Gastroesophageal sphincter (tissue), 4 donors: ENCODE measurements at regions not wholly inside any gene's neighbourhood (a gene's known extent, or its start where the extent isn't known, plus 50 kb on each side); places are given as distances from the start of the nearest gene placed in this dataset.

Source experiments
- ATAC-seq: fragments of 150-250 bp; one replicate; pipeline ENCODE4 v1.9.1; 2016; ENCODE audit warnings: mild to moderate bottlenecking, moderate library complexity
- H3K27ac ChIP-seq, 4 donors: fragments of 200-600 bp; sonication (generic) in 3 of 4; 1 replicate in 3 of 4; 2 replicates in 1 of 4; pipeline ENCODE4 v1.5.1; 2016 to 2019
- H3K27me3 ChIP-seq: fragments of 200-600 bp; sonication (generic); one replicate; pipeline ENCODE4 v1.5.1; 2019
- H3K36me3 ChIP-seq, 2 donors: fragments of 200-600 bp; sonication (generic); one replicate each; pipeline ENCODE4 v1.5.1; 2019; ENCODE audit warnings: control low read depth in 1 of 2
- H3K4me1 ChIP-seq, 3 donors: fragments of 200-600 bp; sonication (generic); 1 replicate in 2 of 3; 2 replicates in 1 of 3; pipeline ENCODE4 v1.5.1; 2016 to 2019; ENCODE audit warnings: control low read depth in 2 of 3
- H3K4me3 ChIP-seq, 2 donors: fragments of 200-600 bp; sonication (generic); one replicate each; pipeline ENCODE4 v1.5.1; 2019; ENCODE audit warnings: mild to moderate bottlenecking in 1 of 2, moderate library complexity in 1 of 2
- H3K9me3 ChIP-seq, 3 donors: fragments of 200-600 bp; sonication (generic); one replicate each; pipeline ENCODE4 v1.5.1; 2017 to 2019; ENCODE audit warnings: control low read depth in 2 of 3
- CTCF ChIP-seq, 4 experiments: fragments of 200-600 bp in 2 of 4; fragments of 450-650 bp in 2 of 4; sonication (generic) in 1 of 4; IDR thresholded peaks; one replicate each; pipeline ENCODE4 v1.5.1; 2017 to 2019; ENCODE audit warnings: antibody characterized with exemption in 4 of 4, mild to moderate bottlenecking in 2 of 4, moderate library complexity in 2 of 4
- EP300 ChIP-seq: sonication (generic); formaldehyde crosslinking; IDR thresholded peaks from one replicate; pipeline ENCODE4 v1.6.1; 2017; ENCODE audit warnings: antibody characterized with exemption, mild to moderate bottlenecking
- POLR2A ChIP-seq, 2 donors: fragments of 450-650 bp; IDR thresholded peaks; one replicate each; pipeline ENCODE4 v1.6.1; 2017; ENCODE audit warnings: antibody characterized with exemption in 2 of 2, mild to moderate bottlenecking in 2 of 2, moderate library complexity in 1 of 2
- POLR2AphosphoS5 ChIP-seq: sonication (generic); formaldehyde crosslinking; IDR thresholded peaks from one replicate; pipeline ENCODE4 v1.6.1; 2017; ENCODE audit warnings: antibody characterized with exemption
- WGBS, 2 donors: methylation state at CpG; one replicate each; pipeline ENCODE4 v1.1.5; 2018; ENCODE audit warnings: low coverage in 1 of 2; 5-methylcytosine and 5-hydroxymethylcytosine counted together

- Histone ChIP-seq H3K27me3 (no peaks in the 10 kb centered on the region), H3K27ac (no peak overlapping the region), H3K4me1 (no peaks in the 10 kb centered on the region), H3K4me3 (no peak overlapping the region), H3K9me3 (no peaks in the 10 kb centered on the region), H3K36me3 (no peaks in the 10 kb centered on the region)
- no peak for ATAC-seq
- TF ChIP-seq EP300, result no peak
- no peak for TF ChIP-seq CTCF (IDR thresholded peaks at IDR 0.05)
- TF ChIP-seq POLR2AphosphoS5, result no peak
- no peak for TF ChIP-seq POLR2A (IDR thresholded peaks at IDR 0.05)
These were observed 821.9 kb downstream of the DACH1 start for GRCh38 chr13:71045101-71045500.

- no peak for ATAC-seq
- no peak overlapping the region for H3K27ac ChIP-seq
These were observed 827.6 kb downstream of the DACH1 start for GRCh38 chr13:71039440-71039839.

DNA sequence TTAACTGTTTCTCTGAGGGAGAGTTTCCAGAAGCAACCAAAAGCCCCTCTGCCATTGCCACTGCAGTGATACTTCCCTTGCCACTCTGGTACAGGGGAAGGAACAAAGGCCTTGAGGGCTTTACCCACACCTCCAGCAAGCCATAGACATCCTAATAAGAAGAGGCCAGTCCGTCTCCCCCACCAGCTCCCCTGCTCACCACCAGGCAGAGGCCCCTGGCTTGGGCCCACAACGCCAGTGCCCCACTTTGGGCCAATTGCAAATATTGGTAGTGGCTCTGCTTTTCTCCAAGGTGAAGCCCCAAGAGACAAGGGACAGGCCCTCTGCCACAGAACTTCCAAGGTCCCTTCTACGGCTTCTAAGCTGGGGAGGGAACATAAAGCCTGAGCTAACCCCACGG, 833.0 kb downstream of the DACH1 start:
- no CpG with 5 or more reads among the region's 4 CpGs for WGBS, 2 donors
- no peak for TF ChIP-seq POLR2AphosphoS5
- no peak for TF ChIP-seq EP300
- ATAC-seq, result no peak
- Histone ChIP-seq H3K27me3 (peaks cover 6% of the 10 kb centered on the region), H3K36me3 (no peaks in the 10 kb centered on the region), H3K4me3 (no peak overlapping the region), H3K27ac (no peak overlapping the region), H3K4me1 (no peaks in the 10 kb centered on the region), H3K9me3 (peaks cover 0 to 18% (median 0%) of the 10 kb centered on the region in 3 donors)

More at GRCh38 chr13:71039440-71039839, 827.6 kb downstream of the DACH1 start:
- Histone ChIP-seq H3K4me1 (no peaks in the 10 kb centered on the region), H3K27me3 (no peaks in the 10 kb centered on the region), H3K36me3 (no peaks in the 10 kb centered on the region), H3K9me3 (peaks cover 0 to 1% (median 0%) of the 10 kb centered on the region in 3 donors), H3K4me3 (no peak overlapping the region)
- TF ChIP-seq EP300 (no peak), POLR2A (IDR thresholded peaks at IDR 0.05) (no peak), POLR2AphosphoS5 (no peak), CTCF (IDR thresholded peaks at IDR 0.05) (no peak)

- peak; percentile 7 for ATAC-seq
- Histone ChIP-seq H3K9me3 (peaks cover 0 to 28% (median 0%) of the 10 kb centered on the region in 3 donors), H3K36me3 (no peaks in the 10 kb centered on the region), H3K4me1 (no peaks in the 10 kb centered on the region), H3K27me3 (peaks cover 6% of the 10 kb centered on the region), H3K27ac (no peak overlapping the region), H3K4me3 (no peak overlapping the region)
- TF ChIP-seq POLR2AphosphoS5, result no peak
- TF ChIP-seq CTCF (IDR thresholded peaks at IDR 0.05), result no peak
- no peak for TF ChIP-seq EP300
- TF ChIP-seq POLR2A (IDR thresholded peaks at IDR 0.05), result no peak
These were observed 834.0 kb downstream of the DACH1 start for GRCh38 chr13:71033026-71033425.

DNA sequence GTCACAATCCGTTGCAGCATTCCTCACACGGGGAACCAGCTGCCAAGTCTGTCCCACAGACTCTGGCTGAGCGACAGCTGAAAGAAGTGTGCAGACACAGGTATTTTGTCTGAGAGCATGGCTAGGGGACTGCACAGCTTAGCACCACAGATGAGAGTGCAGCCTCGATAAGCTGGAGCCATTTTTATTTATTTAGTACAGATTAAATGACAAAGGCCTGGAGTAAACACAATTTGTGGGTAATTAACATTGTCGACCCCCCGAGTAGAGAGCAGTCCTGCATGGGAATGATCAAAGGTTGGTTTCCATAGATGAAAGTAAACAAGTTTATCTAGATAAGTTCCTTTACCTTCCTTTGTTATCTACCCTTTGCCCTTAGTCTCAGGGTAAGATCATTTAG, 836.2 kb downstream of the DACH1 start:
- Histone ChIP-seq H3K27me3 (peaks cover 6% of the 10 kb centered on the region), H3K4me1 (no peaks in the 10 kb centered on the region), H3K9me3 (peaks cover 0 to 30% (median 0%) of the 10 kb centered on the region in 3 donors), H3K36me3 (no peaks in the 10 kb centered on the region), H3K27ac (no peak overlapping the region), H3K4me3 (no peak overlapping the region)
- WGBS, 2 donors, result 29 to 33% methylated on average over 5 to 6 of the region's 6 CpGs
- TF ChIP-seq EP300 (no peak), CTCF (IDR thresholded peaks at IDR 0.05) (no peak)
- ATAC-seq, result no peak

DNA sequence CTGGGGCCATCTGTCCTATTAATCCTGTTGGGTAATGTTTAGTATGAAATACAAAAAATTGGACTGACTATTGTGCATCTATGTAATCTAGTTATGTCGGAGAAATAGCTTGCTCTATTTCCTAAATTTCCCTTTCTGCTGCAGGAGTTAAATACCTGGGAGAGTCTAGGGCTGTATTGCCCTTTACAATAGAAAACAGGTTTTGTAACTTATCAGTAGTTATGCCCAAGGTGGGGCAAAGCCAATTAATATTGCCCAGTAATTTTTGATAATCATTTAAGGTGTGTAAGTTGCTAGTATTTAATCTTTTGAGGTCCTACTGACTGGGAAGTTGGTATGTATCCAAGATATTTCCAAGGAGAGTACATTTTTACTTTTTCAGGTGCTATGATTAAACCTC, 838.1 kb downstream of the DACH1 start:
- 80 to 93% methylated on average over 1 of the region's 1 CpG for WGBS, 2 donors
- Histone ChIP-seq H3K4me1 (no peaks in the 10 kb centered on the region), H3K27me3 (peaks cover 1% of the 10 kb centered on the region), H3K27ac (no peak overlapping the region), H3K9me3 (peaks cover 0 to 23% (median 0%) of the 10 kb centered on the region in 3 donors), H3K4me3 (no peak overlapping the region), H3K36me3 (no peaks in the 10 kb centered on the region)
- TF ChIP-seq POLR2A (IDR thresholded peaks at IDR 0.05), result no peak
- TF ChIP-seq EP300, result no peak
- TF ChIP-seq POLR2AphosphoS5, result no peak
- no peak for TF ChIP-seq CTCF (IDR thresholded peaks at IDR 0.05)
- ATAC-seq, result no peak
